Peyer's patch (tissue), 4 donors: ENCODE measurements at regions not wholly inside any gene's neighbourhood (a gene's known extent, or its start where the extent isn't known, plus 50 kb on each side); places are given as distances from the start of the nearest gene placed in this dataset.

Source experiments
- DNase-seq, 3 donors: peaks; one replicate each; pipeline ENCODE4 v3.0.0-alpha.2; 2017 to 2019
- H3K27ac ChIP-seq, 4 donors: fragments of 200-600 bp; sonication (generic); one replicate each; pipeline ENCODE4 v1.5.1; 2016 to 2019
- H3K27me3 ChIP-seq, 2 donors: fragments of 200-600 bp; sonication (generic); one replicate each; pipeline ENCODE4 v1.5.1; 2019
- H3K36me3 ChIP-seq, 3 donors: fragments of 200-600 bp; sonication (generic); one replicate each; pipeline ENCODE4 v1.5.1; 2016 to 2019
- H3K4me1 ChIP-seq, 4 donors: fragments of 200-600 bp; sonication (generic); one replicate each; pipeline ENCODE4 v1.5.1; 2016 to 2019
- H3K4me3 ChIP-seq, 4 donors: fragments of 200-600 bp; sonication (generic); 1 replicate in 3 of 4; 2 replicates in 1 of 4; pipeline ENCODE4 v1.5.1; 2016 to 2019; ENCODE audit warnings: mild to moderate bottlenecking in 1 of 4
- H3K9me3 ChIP-seq, 4 donors: fragments of 200-600 bp; sonication (generic); one replicate each; pipeline ENCODE4 v1.5.1; 2016 to 2019; ENCODE audit warnings: mild to moderate bottlenecking in 1 of 4
- POLR2A ChIP-seq, 2 donors: fragments of 450-650 bp; IDR thresholded peaks; one replicate each; pipeline ENCODE4 v1.5.1; 2017; ENCODE audit warnings: antibody characterized with exemption in 2 of 2, mild to moderate bottlenecking in 2 of 2, moderate library complexity in 2 of 2
- TF ChIP-seq, protein P1 (sequence below), 6 experiments: fragments of 450-650 bp in 4 of 6; fragments of 200-600 bp in 2 of 6; sonication (generic) in 1 of 6; IDR thresholded peaks; one replicate each; pipeline ENCODE4 v1.5.1; 2017 to 2019; ENCODE audit warnings: antibody characterized with exemption in 6 of 6, mild to moderate bottlenecking in 3 of 6, moderate library complexity in 1 of 6

DNA sequence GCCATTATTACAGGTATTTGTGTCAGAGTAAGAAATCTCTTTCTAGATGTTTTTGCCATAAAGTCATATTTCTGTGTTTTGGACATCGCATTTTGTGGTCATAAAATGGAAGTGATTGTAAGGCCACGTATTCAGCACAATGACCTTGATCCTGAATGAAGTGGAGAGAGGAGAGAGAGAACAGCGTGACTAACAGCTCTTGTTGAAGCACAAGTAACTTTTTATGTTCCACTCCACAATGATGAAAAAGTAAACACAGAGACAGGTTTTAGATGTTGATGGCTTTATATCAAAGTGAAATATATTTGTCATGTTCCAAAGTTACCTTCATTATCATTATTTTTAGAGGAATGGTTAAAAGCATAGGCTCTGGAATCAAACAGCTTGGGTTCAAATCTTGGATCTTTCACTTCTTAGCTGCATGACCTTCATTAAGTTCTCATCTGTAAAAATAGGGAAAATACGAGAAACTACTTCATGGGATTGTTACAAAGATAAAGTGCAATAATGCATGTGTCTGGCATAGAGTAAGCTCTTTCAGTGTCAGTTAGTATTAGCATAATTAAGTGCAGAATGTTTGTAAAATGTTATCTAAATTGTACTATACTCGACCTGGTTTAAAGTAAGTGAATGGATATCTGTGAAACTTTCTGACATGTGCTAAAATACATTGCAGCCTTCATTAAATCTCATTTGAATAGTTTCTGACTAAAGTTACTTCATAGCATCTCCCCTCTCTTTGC is 341.5 kb upstream of the DNAJC19 start:
- no peaks in the 10 kb centered on the region for H3K4me1 ChIP-seq
- TF ChIP-seq, protein P1, sequence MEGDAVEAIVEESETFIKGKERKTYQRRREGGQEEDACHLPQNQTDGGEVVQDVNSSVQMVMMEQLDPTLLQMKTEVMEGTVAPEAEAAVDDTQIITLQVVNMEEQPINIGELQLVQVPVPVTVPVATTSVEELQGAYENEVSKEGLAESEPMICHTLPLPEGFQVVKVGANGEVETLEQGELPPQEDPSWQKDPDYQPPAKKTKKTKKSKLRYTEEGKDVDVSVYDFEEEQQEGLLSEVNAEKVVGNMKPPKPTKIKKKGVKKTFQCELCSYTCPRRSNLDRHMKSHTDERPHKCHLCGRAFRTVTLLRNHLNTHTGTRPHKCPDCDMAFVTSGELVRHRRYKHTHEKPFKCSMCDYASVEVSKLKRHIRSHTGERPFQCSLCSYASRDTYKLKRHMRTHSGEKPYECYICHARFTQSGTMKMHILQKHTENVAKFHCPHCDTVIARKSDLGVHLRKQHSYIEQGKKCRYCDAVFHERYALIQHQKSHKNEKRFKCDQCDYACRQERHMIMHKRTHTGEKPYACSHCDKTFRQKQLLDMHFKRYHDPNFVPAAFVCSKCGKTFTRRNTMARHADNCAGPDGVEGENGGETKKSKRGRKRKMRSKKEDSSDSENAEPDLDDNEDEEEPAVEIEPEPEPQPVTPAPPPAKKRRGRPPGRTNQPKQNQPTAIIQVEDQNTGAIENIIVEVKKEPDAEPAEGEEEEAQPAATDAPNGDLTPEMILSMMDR (IDR thresholded peaks at IDR 0.05) = no peak
- TF ChIP-seq POLR2A (IDR thresholded peaks at IDR 0.05) = no peak
- no peaks in the 10 kb centered on the region for H3K9me3 ChIP-seq
- no peaks in the 10 kb centered on the region for H3K27me3 ChIP-seq
- no peak for DNase-seq
- H3K27ac ChIP-seq = no peak overlapping the region
- no peaks in the 10 kb centered on the region for H3K36me3 ChIP-seq
- no peak overlapping the region for H3K4me3 ChIP-seq

DNA sequence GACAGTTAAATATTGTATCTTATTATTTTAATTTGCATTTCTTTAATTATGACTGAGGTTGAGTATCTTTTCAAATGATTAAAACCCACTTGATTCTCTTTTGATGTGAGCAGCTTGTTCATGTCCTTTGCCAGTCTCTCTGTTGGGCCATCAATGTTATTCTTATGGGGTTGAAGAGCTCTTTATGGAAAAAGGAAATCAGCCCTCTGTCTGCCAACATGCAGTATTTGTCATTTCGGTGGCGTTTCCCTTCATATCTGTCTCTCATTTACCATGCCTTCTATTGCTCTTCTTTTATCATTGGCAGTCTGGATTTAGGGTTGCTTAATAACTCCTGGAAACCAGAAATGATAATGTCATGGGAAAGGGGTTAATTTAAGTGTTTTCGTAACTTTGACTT is 340.7 kb upstream of the DNAJC19 start:
- H3K36me3 ChIP-seq = no peaks in the 10 kb centered on the region

GRCh38 chr3:181329024-181329423 is 339.5 kb upstream of the DNAJC19 start:
- Histone ChIP-seq H3K36me3 (no peaks in the 10 kb centered on the region), H3K27me3 (no peaks in the 10 kb centered on the region), H3K27ac (no peak overlapping the region), H3K9me3 (no peaks in the 10 kb centered on the region), H3K4me3 (no peak overlapping the region), H3K4me1 (no peaks in the 10 kb centered on the region)
- no peak for DNase-seq
- TF ChIP-seq POLR2A (IDR thresholded peaks at IDR 0.05) = no peak
- TF ChIP-seq, protein P1 (IDR thresholded peaks at IDR 0.05) = no peak

More for the DNA sequence above, 340.7 kb upstream of the DNAJC19 start:
- Histone ChIP-seq H3K4me3 (no peak overlapping the region), H3K4me1 (no peaks in the 10 kb centered on the region), H3K9me3 (no peaks in the 10 kb centered on the region), H3K27ac (no peak overlapping the region), H3K27me3 (no peaks in the 10 kb centered on the region)
- DNase-seq = no peak
- TF ChIP-seq POLR2A (IDR thresholded peaks at IDR 0.05) = no peak
- TF ChIP-seq, protein P1 (IDR thresholded peaks at IDR 0.05) = no peak

GRCh38 chr3:181328346-181328745 is 338.8 kb upstream of the DNAJC19 start:
- Histone ChIP-seq H3K4me3 (no peak overlapping the region), H3K4me1 (no peaks in the 10 kb centered on the region), H3K36me3 (no peaks in the 10 kb centered on the region), H3K9me3 (no peaks in the 10 kb centered on the region), H3K27ac (no peak overlapping the region), H3K27me3 (no peaks in the 10 kb centered on the region)
- TF ChIP-seq, protein P1 (IDR thresholded peaks at IDR 0.05) = no peak
- TF ChIP-seq POLR2A (IDR thresholded peaks at IDR 0.05) = no peak
- no peak for DNase-seq

- DNase-seq = no peak
- H3K36me3 ChIP-seq = no peaks in the 10 kb centered on the region
- TF ChIP-seq POLR2A (IDR thresholded peaks at IDR 0.05) = no peak
- TF ChIP-seq, protein P1 (IDR thresholded peaks at IDR 0.05) = no peak
- no peak overlapping the region for H3K27ac ChIP-seq
- H3K4me1 ChIP-seq = no peaks in the 10 kb centered on the region
- H3K9me3 ChIP-seq = no peaks in the 10 kb centered on the region
- H3K4me3 ChIP-seq = no peak overlapping the region
- no peaks in the 10 kb centered on the region for H3K27me3 ChIP-seq
These were observed 337.8 kb upstream of the DNAJC19 start for GRCh38 chr3:181327349-181327748.
